H1 (cell line): ENCODE measurements at regions not wholly inside any gene's neighbourhood (a gene's known extent, or its start where the extent isn't known, plus 50 kb on each side); places are given as distances from the start of the nearest gene placed in this dataset.

ENCODE experiments used
- CTCF ChIA-PET: fragments of 300-600 bp; sonication (Branson Sonifier 250); formaldehyde crosslinking; loops from one replicate; lab custom pipeline; 2021; ENCODE audit not compliant: partially characterized antibody; lab: Charles Lee
- POLR2A ChIA-PET: fragments of 300-600 bp; sonication (Branson Sonifier 250); formaldehyde crosslinking; loops from one replicate; lab custom pipeline; 2021; ENCODE audit warnings: inconsistent platforms; ENCODE audit not compliant: partially characterized antibody; lab: Charles Lee
- DNase-seq, 2 experiments: peaks; one replicate each; pipeline versions ENCODE4 v3.0.0 to v3.0.0-alpha.2; 2010 to 2022; ENCODE audit warnings: low spot score in 2 of 2, low read depth in 1 of 2, mixed read lengths in 1 of 2
- FAIRE-seq: peaks from 2 replicates; lab custom pipeline; 2011; peaks lifted over from hg19 to GRCh38; lab: Jason Lieb, UNC
- H2AFZ ChIP-seq: 2 replicates; pipeline ENCODE4 v1.8.1; 2012; ENCODE audit warnings: low read length, inconsistent platforms
- H2AK5ac ChIP-seq: 2 replicates; pipeline ENCODE4 v1.6.1; 2013; ENCODE audit warnings: low read depth, low read length
- H2BK120ac ChIP-seq: replicated peaks from 2 replicates; pipeline ENCODE3; 2013; ENCODE audit warnings: low read depth, low read length, inconsistent platforms
- H2BK12ac ChIP-seq: 2 replicates; pipeline ENCODE4 v1.6.1; 2013; ENCODE audit warnings: low read depth, low read length
- H2BK15ac ChIP-seq: 2 replicates; pipeline ENCODE4 v1.6.1; 2013; ENCODE audit warnings: low read length
- H2BK20ac ChIP-seq: 2 replicates; pipeline ENCODE4 v1.6.1; 2013; ENCODE audit warnings: low read length
- H2BK5ac ChIP-seq: 2 replicates; pipeline ENCODE4 v1.6.1; 2013; ENCODE audit warnings: low read depth, low read length
- H3K14ac ChIP-seq: 2 replicates; pipeline ENCODE4 v1.6.1; 2013; ENCODE audit warnings: inconsistent platforms; ENCODE audit not compliant: insufficient read length
- H3K18ac ChIP-seq: 2 replicates; pipeline ENCODE4 v1.6.1; 2013; ENCODE audit warnings: low read length; ENCODE audit errors: extremely low read depth
- H3K23ac ChIP-seq: 2 replicates; pipeline ENCODE4 v1.6.1; 2013; ENCODE audit warnings: inconsistent platforms; ENCODE audit not compliant: insufficient read length
- H3K23me2 ChIP-seq: 2 replicates; pipeline ENCODE4 v1.6.1; 2013; ENCODE audit warnings: low read depth, low read length
- H3K27ac ChIP-seq: 2 replicates; pipeline ENCODE4 v1.6.1; 2011; ENCODE audit warnings: low read depth, low read length, inconsistent platforms
- H3K27me3 ChIP-seq, 4 experiments: replicated peaks in 1 of 4; 1 replicate in 1 of 4; 2 replicates in 3 of 4; pipeline versions ENCODE4 v1.6.1 to v1.8.1; 2011 to 2013; ENCODE audit warnings: low read length in 3 of 4, mild to moderate bottlenecking in 3 of 4, inconsistent platforms in 2 of 4, mixed read lengths in 2 of 4, moderate library complexity in 1 of 4; ENCODE audit not compliant: control insufficient read depth in 3 of 4, insufficient read depth in 3 of 4; ENCODE audit errors: extremely low read depth in 1 of 4
- H3K36me3 ChIP-seq, 4 experiments: 2 replicates each; pipeline versions ENCODE4 v1.6.1 to v1.8.1; 2011 to 2013; ENCODE audit warnings: mild to moderate bottlenecking in 4 of 4, low read length in 3 of 4, moderate library complexity in 2 of 4, control low read depth in 1 of 4, inconsistent platforms in 1 of 4; ENCODE audit not compliant: insufficient read depth in 4 of 4, control insufficient read depth in 2 of 4
- H3K4ac ChIP-seq: replicated peaks from 2 replicates; pipeline ENCODE3; 2013; ENCODE audit warnings: low read length, low read depth, mixed read lengths, inconsistent platforms; ENCODE audit not compliant: insufficient read length
- H3K4me1 ChIP-seq, 4 experiments: replicated peaks in 1 of 4; 1 replicate in 1 of 4; 2 replicates in 3 of 4; pipeline versions ENCODE4 v1.6.1 to v1.8.1; 2011 to 2013; ENCODE audit warnings: low read length in 3 of 4, inconsistent platforms in 2 of 4, mixed read lengths in 1 of 4; ENCODE audit not compliant: insufficient read depth in 4 of 4, control insufficient read depth in 3 of 4
- H3K4me2 ChIP-seq, 2 experiments: 2 replicates each; pipeline versions ENCODE4 v1.6.1 to v1.8.1; 2011 to 2013; ENCODE audit warnings: low read depth in 2 of 2, low read length in 2 of 2, control low read depth in 1 of 2, inconsistent platforms in 1 of 2, mild to moderate bottlenecking in 1 of 2; ENCODE audit not compliant: insufficient read depth in 1 of 2
- H3K4me3 ChIP-seq, 4 experiments: fragments of 200-600, 300-600 bp in 1 of 4; sonication (generic), shearing (Covaris generic), sonication (Bioruptor Twin) in 1 of 4; 2 replicates each; pipeline versions ENCODE4 v1.5.1 to v1.8.1; 2011 to 2016; ENCODE audit warnings: low read length in 4 of 4, low read depth in 3 of 4, control low read depth in 2 of 4, inconsistent platforms in 2 of 4, mild to moderate bottlenecking in 2 of 4, mixed read lengths in 1 of 4, moderate library complexity in 1 of 4; ENCODE audit not compliant: insufficient read depth in 2 of 4; ENCODE audit errors: extremely low read depth in 1 of 4
- H3K56ac ChIP-seq: replicated peaks from 2 replicates; pipeline ENCODE3; 2013; ENCODE audit warnings: low read depth, mild to moderate bottlenecking, mixed read lengths, low read length, inconsistent platforms; ENCODE audit not compliant: insufficient read length
- H3K79me1 ChIP-seq: 2 replicates; pipeline ENCODE4 v1.6.1; 2013; ENCODE audit warnings: low read depth, low read length, control low read depth
- H3K79me2 ChIP-seq, 2 experiments: 2 replicates each; pipeline versions ENCODE4 v1.6.1 to v1.8.1; 2012 to 2013; ENCODE audit warnings: low read length in 2 of 2, mild to moderate bottlenecking in 2 of 2, inconsistent platforms in 1 of 2; ENCODE audit not compliant: insufficient read depth in 2 of 2, control insufficient read depth in 1 of 2
- H3K9ac ChIP-seq, 4 experiments: replicated peaks in 1 of 4; 1 replicate in 1 of 4; 2 replicates in 3 of 4; pipeline versions ENCODE4 v1.6.1 to v1.8.1; 2011 to 2013; ENCODE audit warnings: low read depth in 3 of 4, low read length in 3 of 4, control low read depth in 2 of 4, mild to moderate bottlenecking in 2 of 4, moderate library complexity in 2 of 4, inconsistent platforms in 1 of 4; ENCODE audit errors: extremely low read depth in 1 of 4
- H3K9me3 ChIP-seq, 2 experiments: 2 replicates each; pipeline versions ENCODE4 v1.6.1 to v1.8.1; 2012 to 2013; ENCODE audit warnings: mild to moderate bottlenecking in 2 of 2, moderate library complexity in 2 of 2, control low read depth in 1 of 2, inconsistent platforms in 1 of 2, low read depth in 1 of 2, low read length in 1 of 2, mixed read lengths in 1 of 2; ENCODE audit not compliant: insufficient read depth in 2 of 2
- H4K20me1 ChIP-seq, 2 experiments: replicated peaks in 1 of 2; 2 replicates each; pipeline versions ENCODE3 to v1.8.1; 2011 to 2013; ENCODE audit warnings: inconsistent platforms in 2 of 2, low read length in 2 of 2, mild to moderate bottlenecking in 1 of 2; ENCODE audit not compliant: insufficient read depth in 2 of 2, control insufficient read depth in 1 of 2
- H4K5ac ChIP-seq: 2 replicates; pipeline ENCODE4 v1.6.1; 2013; ENCODE audit warnings: low read length, low read depth, mixed read lengths, inconsistent platforms; ENCODE audit not compliant: insufficient read length
- H4K8ac ChIP-seq: 2 replicates; pipeline ENCODE4 v1.8.0; 2013; ENCODE audit warnings: mild to moderate bottlenecking, moderate library complexity, low read length, inconsistent platforms; ENCODE audit not compliant: insufficient read depth; ENCODE audit errors: extremely low read depth
- H4K91ac ChIP-seq: replicated peaks from 2 replicates; pipeline ENCODE3; 2013; ENCODE audit warnings: low read length, mixed read lengths, inconsistent platforms; ENCODE audit not compliant: insufficient read length
- BCL11A ChIP-seq, 2 experiments: IDR thresholded peaks; one replicate each; pipeline ENCODE4 v1.6.1; 2011; ENCODE audit warnings: low read depth in 2 of 2, low read length in 2 of 2, mild to moderate bottlenecking in 2 of 2
- BRCA1 ChIP-seq: IDR thresholded peaks from 2 replicates; pipeline ENCODE4 v1.6.1; 2012; ENCODE audit warnings: low read depth, low read length, improper control_type of control experiment
- CBX5 ChIP-seq: fragments of 300-800, 300-1000 bp; sonication (generic); IDR thresholded peaks from 2 replicates; pipeline ENCODE4 v1.7.1; 2016; ENCODE audit warnings: antibody characterized with exemption, low read length, low read depth
- CREB1 ChIP-seq: IDR thresholded peaks from 2 replicates; pipeline ENCODE4 v1.6.1; 2012; ENCODE audit warnings: inconsistent platforms
- CTBP2 ChIP-seq: IDR thresholded peaks from 2 replicates; pipeline ENCODE4 v1.7.0; 2011; ENCODE audit warnings: borderline replicate concordance, mild to moderate bottlenecking, moderate library complexity, mixed read lengths, low read length; ENCODE audit not compliant: insufficient read depth, insufficient read length
- GABPA ChIP-seq: IDR thresholded peaks from 2 replicates; pipeline ENCODE4 v1.6.1; 2011; ENCODE audit warnings: mild to moderate bottlenecking, low read length, moderate library complexity, borderline replicate concordance; ENCODE audit not compliant: insufficient read depth
- JUN ChIP-seq: IDR thresholded peaks from 2 replicates; pipeline ENCODE4 v1.6.1; 2011; ENCODE audit warnings: low read depth, mild to moderate bottlenecking, improper control_type of control experiment, low read length
- KDM1A ChIP-seq: fragments of 200-600, 300-600 bp; sonication (generic); IDR thresholded peaks from 2 replicates; pipeline ENCODE4 v1.7.1; 2016; ENCODE audit warnings: mild to moderate bottlenecking, low read length, borderline replicate concordance
- POLR2AphosphoS5 ChIP-seq: IDR thresholded peaks from 2 replicates; pipeline ENCODE4 v1.6.1; 2011; ENCODE audit warnings: low read depth, low read length
- SP1 ChIP-seq: IDR thresholded peaks from 2 replicates; pipeline ENCODE4 v1.6.1; 2011; ENCODE audit warnings: low read depth, low read length
- TAF1 ChIP-seq: IDR thresholded peaks from 2 replicates; pipeline ENCODE4 v1.6.1; 2011; ENCODE audit warnings: mild to moderate bottlenecking, low read depth, low read length
- TBP ChIP-seq: IDR thresholded peaks from 2 replicates; pipeline ENCODE4 v1.6.1; 2011; ENCODE audit warnings: low read depth, low read length, improper control_type of control experiment
- ZNF274 ChIP-seq: IDR thresholded peaks from 2 replicates; pipeline ENCODE4 v1.7.0; 2012; ENCODE audit warnings: low read length, borderline replicate concordance; ENCODE audit errors: extremely low read depth
- WGBS, 2 experiments: shearing (Covaris generic) in 1 of 2; methylation state at CpG; one replicate each; pipeline versions ENCODE4 v1.1.6 to v1.1.7; 2013 to 2015; ENCODE audit warnings: low lambda C conversion rate in 2 of 2, mixed read lengths in 2 of 2, inconsistent platforms in 1 of 2, low coverage in 1 of 2, missing lambda C conversion rate in 1 of 2; ENCODE audit not compliant: insufficient replicate concordance in 2 of 2, insufficient coverage in 1 of 2, insufficient read length in 1 of 2; ENCODE audit errors: extremely low coverage in 1 of 2, missing lambda C conversion rate in 1 of 2; 5-methylcytosine and 5-hydroxymethylcytosine counted together
- TF ChIP-seq, protein P1 (sequence below): IDR thresholded peaks from 2 replicates; pipeline ENCODE4 v1.6.1; 2011; ENCODE audit warnings: low read depth, mild to moderate bottlenecking, low read length; ENCODE audit not compliant: insufficient read depth
- TF ChIP-seq, protein P2 (sequence below): IDR thresholded peaks from 2 replicates; pipeline ENCODE4 v1.6.1; 2012; ENCODE audit warnings: inconsistent platforms

DNA sequence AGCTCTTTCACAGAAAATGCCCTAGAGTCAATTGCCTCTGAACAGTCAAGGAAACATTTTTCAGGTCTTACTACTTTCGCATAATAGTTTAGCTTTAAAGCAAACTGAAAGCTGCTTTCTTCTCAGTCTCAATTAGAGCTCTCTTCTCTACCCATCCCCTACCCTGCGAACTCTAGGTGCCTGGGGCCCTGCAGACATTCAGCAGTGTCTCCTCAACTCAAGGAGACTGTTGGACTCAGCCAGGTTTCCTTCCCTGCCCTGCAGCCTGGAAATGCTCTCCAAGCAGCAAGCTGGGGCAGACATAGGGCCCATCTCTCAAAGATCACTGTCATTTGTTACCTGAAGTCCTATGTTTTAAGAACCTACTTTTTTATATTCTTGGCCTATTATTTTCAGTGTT is 312.5 kb upstream of the PRICKLE1 start:
- H4K20me1 ChIP-seq = no peaks in the 10 kb centered on the region
- no peak overlapping the region for H2BK12ac ChIP-seq
- DNase-seq (no peak), FAIRE-seq (no peak)
- H3K4me2 ChIP-seq = no peak overlapping the region
- no peak overlapping the region for H4K5ac ChIP-seq
- 95% methylated on average over 2 of the region's 2 CpGs; no CpG with 5 or more reads in 1 of the 2 experiments for WGBS, 2 experiments
- H3K23ac ChIP-seq = no peak overlapping the region
- no peak overlapping the region for H3K9ac ChIP-seq
- H2AFZ ChIP-seq = 0 out of 2 replicates have a peak overlapping the region, but pooled peaks have one; percentile 20
- no peak overlapping the region for H3K27ac ChIP-seq
- no peak overlapping the region for H3K4me3 ChIP-seq
- no peak overlapping the region for H2BK5ac ChIP-seq
- no peaks in the 10 kb centered on the region for H3K79me2 ChIP-seq
- no peak overlapping the region for H3K4ac ChIP-seq
- 0 out of 2 replicates have a peak, but pooled peaks cover 2% of the 10 kb centered on the region for H3K23me2 ChIP-seq
- H4K91ac ChIP-seq = no peak overlapping the region
- no peak overlapping the region for H2BK120ac ChIP-seq
- H3K79me1 ChIP-seq = no peaks in the 10 kb centered on the region
- no peak overlapping the region for H3K14ac ChIP-seq
- ChIA-PET CTCF (no interaction called here), POLR2A (no interaction called here)
- H3K36me3 ChIP-seq = no peaks in the 10 kb centered on the region
- no peak overlapping the region for H3K56ac ChIP-seq
- H4K8ac ChIP-seq = no peak overlapping the region; the same call in 1 of the 2 replicates
- H3K18ac ChIP-seq = no peak overlapping the region
- H2BK20ac ChIP-seq = no peak overlapping the region
- no peaks in the 10 kb centered on the region for H3K4me1 ChIP-seq
- H2BK15ac ChIP-seq = no peak overlapping the region
- no peak overlapping the region for H2AK5ac ChIP-seq
- no peaks in the 10 kb centered on the region for H3K27me3 ChIP-seq
- H3K9me3 ChIP-seq = peaks cover 0 to 4% of the 10 kb centered on the region in 2 experiments; a peak in 2 of 4 replicates
- TF ChIP-seq TBP (no peak), ZNF274 (no peak), CTBP2 (no peak), KDM1A (no peak), CREB1 (no peak), CBX5 (no peak), TAF1 (no peak), JUN (no peak), SP1 (no peak), BCL11A (IDR thresholded peaks at IDR 0.05; ENCODE audit: low read depth in 2 of 2, low read length in 2 of 2) (no peak), BRCA1 (no peak), GABPA (no peak), POLR2AphosphoS5 (no peak)
- TF ChIP-seq, protein P1, sequence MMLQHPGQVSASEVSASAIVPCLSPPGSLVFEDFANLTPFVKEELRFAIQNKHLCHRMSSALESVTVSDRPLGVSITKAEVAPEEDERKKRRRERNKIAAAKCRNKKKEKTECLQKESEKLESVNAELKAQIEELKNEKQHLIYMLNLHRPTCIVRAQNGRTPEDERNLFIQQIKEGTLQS = no peak
- TF ChIP-seq, protein P2, sequence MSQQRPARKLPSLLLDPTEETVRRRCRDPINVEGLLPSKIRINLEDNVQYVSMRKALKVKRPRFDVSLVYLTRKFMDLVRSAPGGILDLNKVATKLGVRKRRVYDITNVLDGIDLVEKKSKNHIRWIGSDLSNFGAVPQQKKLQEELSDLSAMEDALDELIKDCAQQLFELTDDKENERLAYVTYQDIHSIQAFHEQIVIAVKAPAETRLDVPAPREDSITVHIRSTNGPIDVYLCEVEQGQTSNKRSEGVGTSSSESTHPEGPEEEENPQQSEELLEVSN = no peak
